ENCODE measurements at regions not wholly inside any gene's neighbourhood (a gene's known extent, or its start where the extent isn't known, plus 50 kb on each side); places are given as distances from the start of the nearest gene placed in this dataset.

DNA sequence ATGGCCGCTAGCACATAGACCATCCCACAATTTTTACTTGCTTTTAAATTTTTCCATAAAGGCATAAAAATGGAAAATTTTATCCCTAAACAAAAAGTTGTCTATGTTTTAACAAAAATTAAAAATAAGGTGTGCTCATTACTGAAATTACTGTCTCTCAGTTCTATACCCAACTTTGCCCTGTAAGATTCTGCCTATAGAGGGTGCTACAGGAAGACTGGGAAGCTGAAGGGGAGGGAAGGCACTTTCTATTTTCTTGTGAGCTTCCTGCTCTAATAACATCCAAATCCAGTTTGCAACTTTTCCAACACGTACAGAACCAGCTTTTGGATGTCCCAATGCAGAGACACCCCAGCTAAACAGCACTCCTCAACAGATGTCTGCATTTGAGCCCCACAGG lies 666.9 kb downstream of the PLCL1 start:
- Histone ChIP-seq H3K79me2 (ENCODE audit: control insufficient read depth, insufficient read depth, low read length) (no peaks in the 10 kb centered on the region), H3K27ac (ENCODE audit: insufficient read depth, low read depth, low read length) (no peak overlapping the region), H4K20me1 (replicated peaks; ENCODE audit: control insufficient read depth, extremely low read depth, insufficient read depth, low read length) (no peaks in the 10 kb centered on the region), H3K4me1 (ENCODE audit: control insufficient read depth, extremely low read depth, insufficient read depth, low read length) (no peaks in the 10 kb centered on the region), H3K27me3 (ENCODE audit: control insufficient read depth in 2 of 2, insufficient read depth in 2 of 2, low read length in 2 of 2) (no peaks in the 10 kb centered on the region), H3K36me3 (ENCODE audit: control insufficient read depth in 2 of 2, extremely low read depth in 1 of 2, insufficient read depth in 2 of 2, low read length in 2 of 2) (no peaks in the 10 kb centered on the region), H3K4me2 (ENCODE audit: insufficient read depth, low read length) (no peak overlapping the region), H3K4me3 (replicated peaks in 1 of 3; ENCODE audit: insufficient read depth in 1 of 3, low read depth in 1 of 3, low read length in 3 of 3) (no peak overlapping the region), H3K9ac (replicated peaks; ENCODE audit: extremely low read depth, insufficient read depth, low read length) (no peak overlapping the region), H3K9me1 (replicated peaks; ENCODE audit: control insufficient read depth, extremely low read depth, insufficient read depth, low read length) (no peaks in the 10 kb centered on the region), H2AFZ (ENCODE audit: low read depth, low read length) (no peak overlapping the region), H3K9me3 (replicated peaks; ENCODE audit: control insufficient read depth, insufficient read depth, low read length) (no peaks in the 10 kb centered on the region)
- dilution Hi-C loops (cut with MboI; ENCODE audit: extremely low pct_ligation_motif_present, low sequenced_read_pairs) (no loop called here), intact Hi-C loops (cut with micrococcal nuclease) (no loop called here)
- no TSS peak for BruUV-seq (replicated peaks)
- ChIA-PET POLR2A (no interaction called here), CTCF (no interaction called here)
- TF ChIP-seq GATA2 (IDR thresholded peaks at IDR 0.05; ENCODE audit: insufficient read depth, insufficient read length, low read depth, low read length) (no peak), FOS (IDR thresholded peaks at IDR 0.05; ENCODE audit: borderline replicate concordance, insufficient read depth, low read length) (no peak), JUN (IDR thresholded peaks at IDR 0.05; ENCODE audit: borderline replicate concordance, insufficient read depth, insufficient read length, low read depth) (no peak)
- TF ChIP-seq, protein P1, sequence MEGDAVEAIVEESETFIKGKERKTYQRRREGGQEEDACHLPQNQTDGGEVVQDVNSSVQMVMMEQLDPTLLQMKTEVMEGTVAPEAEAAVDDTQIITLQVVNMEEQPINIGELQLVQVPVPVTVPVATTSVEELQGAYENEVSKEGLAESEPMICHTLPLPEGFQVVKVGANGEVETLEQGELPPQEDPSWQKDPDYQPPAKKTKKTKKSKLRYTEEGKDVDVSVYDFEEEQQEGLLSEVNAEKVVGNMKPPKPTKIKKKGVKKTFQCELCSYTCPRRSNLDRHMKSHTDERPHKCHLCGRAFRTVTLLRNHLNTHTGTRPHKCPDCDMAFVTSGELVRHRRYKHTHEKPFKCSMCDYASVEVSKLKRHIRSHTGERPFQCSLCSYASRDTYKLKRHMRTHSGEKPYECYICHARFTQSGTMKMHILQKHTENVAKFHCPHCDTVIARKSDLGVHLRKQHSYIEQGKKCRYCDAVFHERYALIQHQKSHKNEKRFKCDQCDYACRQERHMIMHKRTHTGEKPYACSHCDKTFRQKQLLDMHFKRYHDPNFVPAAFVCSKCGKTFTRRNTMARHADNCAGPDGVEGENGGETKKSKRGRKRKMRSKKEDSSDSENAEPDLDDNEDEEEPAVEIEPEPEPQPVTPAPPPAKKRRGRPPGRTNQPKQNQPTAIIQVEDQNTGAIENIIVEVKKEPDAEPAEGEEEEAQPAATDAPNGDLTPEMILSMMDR (IDR thresholded peaks at IDR 0.05; ENCODE audit: extremely low read depth in 1 of 2, insufficient read depth in 1 of 2, low read depth in 1 of 2, low read length in 2 of 2): no peak
- DNase-seq (ENCODE audit: low read depth, low spot score) (no peak), FAIRE-seq (no peak)

DNA sequence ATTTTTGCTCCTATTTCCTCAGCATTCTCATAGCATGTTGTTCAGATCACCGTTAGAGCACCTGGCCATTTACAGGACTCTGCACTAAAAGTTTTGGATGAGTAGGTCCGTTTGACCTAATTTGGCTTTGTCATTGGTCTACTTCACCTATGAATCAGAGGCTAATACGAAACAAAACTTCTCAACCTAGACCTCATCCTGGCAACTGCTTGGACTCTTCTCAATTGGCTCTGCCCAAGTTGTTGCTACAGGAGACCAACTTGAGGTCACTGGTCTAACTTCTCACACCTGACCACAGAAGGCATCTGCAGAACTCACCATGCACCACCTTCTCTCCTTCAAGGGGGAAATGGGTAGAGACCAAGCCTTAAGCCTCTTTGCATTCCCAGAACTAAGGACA lies 663.7 kb downstream of the PLCL1 start:
- no peaks in the 10 kb centered on the region for H3K27me3 ChIP-seq (ENCODE audit: control insufficient read depth in 2 of 2, insufficient read depth in 2 of 2, low read length in 2 of 2)
- CTCF ChIA-PET: no interaction called here
- H3K4me1 ChIP-seq (ENCODE audit: control insufficient read depth, extremely low read depth, insufficient read depth, low read length): no peaks in the 10 kb centered on the region
- dilution Hi-C loops (cut with MboI; ENCODE audit: extremely low pct_ligation_motif_present, low sequenced_read_pairs) (no loop called here), intact Hi-C loops (cut with micrococcal nuclease) (no loop called here)
- FAIRE-seq (no peak), DNase-seq (ENCODE audit: low read depth, low spot score) (no peak)
- H3K4me3 ChIP-seq (replicated peaks in 1 of 3; ENCODE audit: insufficient read depth in 1 of 3, low read depth in 1 of 3, low read length in 3 of 3): no peak overlapping the region
- H3K9me3 ChIP-seq (replicated peaks; ENCODE audit: control insufficient read depth, insufficient read depth, low read length): no peaks in the 10 kb centered on the region
- no peak overlapping the region for H3K4me2 ChIP-seq (ENCODE audit: insufficient read depth, low read length)
- BruUV-seq (replicated peaks): no TSS peak
- H3K9ac ChIP-seq (replicated peaks; ENCODE audit: extremely low read depth, insufficient read depth, low read length): no peak overlapping the region
- no peaks in the 10 kb centered on the region for H3K36me3 ChIP-seq (ENCODE audit: control insufficient read depth in 2 of 2, extremely low read depth in 1 of 2, insufficient read depth in 2 of 2, low read length in 2 of 2)
- H4K20me1 ChIP-seq (replicated peaks; ENCODE audit: control insufficient read depth, extremely low read depth, insufficient read depth, low read length): no peaks in the 10 kb centered on the region
- H3K9me1 ChIP-seq (replicated peaks; ENCODE audit: control insufficient read depth, extremely low read depth, insufficient read depth, low read length): no peaks in the 10 kb centered on the region
- TF ChIP-seq EZH2 (IDR thresholded peaks at IDR 0.05; ENCODE audit: borderline replicate concordance, low read depth, low read length, severe bottlenecking): no peak
- no peaks in the 10 kb centered on the region for H3K79me2 ChIP-seq (ENCODE audit: control insufficient read depth, insufficient read depth, low read length)
- POLR2A ChIA-PET: no interaction called here
- H2AFZ ChIP-seq (ENCODE audit: low read depth, low read length): no peak overlapping the region
- no peak overlapping the region for H3K27ac ChIP-seq (ENCODE audit: insufficient read depth, low read depth, low read length)
